Omental fat pad (tissue), 3 donors: ENCODE measurements at regions not wholly inside any gene's neighbourhood (a gene's known extent, or its start where the extent isn't known, plus 50 kb on each side); places are given as distances from the start of the nearest gene placed in this dataset.

Experiments
- ATAC-seq: fragments of 150-250 bp; one replicate; pipeline ENCODE4 v1.9.1; 2016; ENCODE audit warnings: mild to moderate bottlenecking, moderate library complexity; ENCODE audit not compliant: low FRiP score
- DNase-seq: peaks from one replicate; pipeline ENCODE4 v3.0.0-alpha.2; 2019; ENCODE audit warnings: low spot score
- TF ChIP-seq, protein P1 (sequence below), 3 donors: fragments of 450-650 bp; IDR thresholded peaks; one replicate each; pipeline ENCODE4 v1.5.1; 2016 to 2017; ENCODE audit warnings: antibody characterized with exemption in 3 of 3, mild to moderate bottlenecking in 3 of 3, moderate library complexity in 2 of 3

GRCh38 chr4:110702326-110702725 is 79.4 kb upstream of the PITX2 start:
- ATAC-seq = no peak
- TF ChIP-seq, protein P1, sequence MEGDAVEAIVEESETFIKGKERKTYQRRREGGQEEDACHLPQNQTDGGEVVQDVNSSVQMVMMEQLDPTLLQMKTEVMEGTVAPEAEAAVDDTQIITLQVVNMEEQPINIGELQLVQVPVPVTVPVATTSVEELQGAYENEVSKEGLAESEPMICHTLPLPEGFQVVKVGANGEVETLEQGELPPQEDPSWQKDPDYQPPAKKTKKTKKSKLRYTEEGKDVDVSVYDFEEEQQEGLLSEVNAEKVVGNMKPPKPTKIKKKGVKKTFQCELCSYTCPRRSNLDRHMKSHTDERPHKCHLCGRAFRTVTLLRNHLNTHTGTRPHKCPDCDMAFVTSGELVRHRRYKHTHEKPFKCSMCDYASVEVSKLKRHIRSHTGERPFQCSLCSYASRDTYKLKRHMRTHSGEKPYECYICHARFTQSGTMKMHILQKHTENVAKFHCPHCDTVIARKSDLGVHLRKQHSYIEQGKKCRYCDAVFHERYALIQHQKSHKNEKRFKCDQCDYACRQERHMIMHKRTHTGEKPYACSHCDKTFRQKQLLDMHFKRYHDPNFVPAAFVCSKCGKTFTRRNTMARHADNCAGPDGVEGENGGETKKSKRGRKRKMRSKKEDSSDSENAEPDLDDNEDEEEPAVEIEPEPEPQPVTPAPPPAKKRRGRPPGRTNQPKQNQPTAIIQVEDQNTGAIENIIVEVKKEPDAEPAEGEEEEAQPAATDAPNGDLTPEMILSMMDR (IDR thresholded peaks at IDR 0.05) = no peak

DNA sequence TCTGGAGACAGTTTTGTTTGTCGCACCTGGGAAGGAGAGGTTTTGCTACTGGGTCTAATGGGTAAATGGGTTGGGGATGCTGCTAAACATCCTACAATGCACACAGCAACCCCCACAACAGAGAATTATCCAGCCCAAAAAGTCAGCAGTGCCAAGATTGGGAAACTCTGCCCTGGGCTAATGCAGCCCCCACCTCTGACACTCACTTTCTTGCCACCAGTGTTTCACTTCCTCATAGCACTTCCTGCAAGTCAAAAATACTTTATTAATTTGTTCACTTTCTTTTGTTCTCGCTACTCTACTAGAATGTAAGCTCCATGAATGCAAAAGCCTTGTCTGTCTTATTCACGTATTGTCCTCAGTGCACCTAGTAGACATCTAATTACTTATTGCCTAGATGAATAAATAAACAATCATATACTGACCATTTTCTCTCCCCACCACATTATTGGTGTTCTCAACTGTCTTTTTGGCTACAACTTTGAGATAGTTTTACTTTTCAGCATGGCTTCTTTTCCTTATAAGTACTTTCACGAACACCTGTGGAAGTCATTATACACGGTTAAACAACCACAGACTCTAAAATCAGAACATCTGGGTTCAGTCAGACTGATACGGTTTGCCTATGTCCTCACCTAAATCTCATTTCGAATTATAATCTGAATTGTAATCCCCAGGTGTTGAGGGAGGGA is 82.0 kb upstream of the PITX2 start:
- DNase-seq (no peak), ATAC-seq (no peak)
- TF ChIP-seq, protein P1 (IDR thresholded peaks at IDR 0.05) = no peak

More at GRCh38 chr4:110702326-110702725, 79.4 kb upstream of the PITX2 start:
- DNase-seq = no peak

DNA sequence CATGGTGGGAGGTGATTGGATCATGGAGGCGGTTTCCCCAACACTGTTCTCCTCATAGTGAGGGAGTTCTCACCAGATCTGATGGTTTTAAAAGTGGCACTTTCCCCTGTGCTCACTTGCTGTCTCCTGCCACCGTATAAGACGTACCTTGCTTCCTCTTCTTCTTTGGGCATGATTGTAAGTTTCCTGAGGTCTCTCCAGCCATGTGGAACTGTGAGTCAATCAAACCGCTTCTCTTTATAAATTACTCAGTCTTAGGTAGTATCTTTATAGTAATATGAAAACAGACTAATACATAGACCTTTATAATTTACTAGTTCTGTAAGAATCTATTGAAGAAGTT is 82.5 kb upstream of the PITX2 start:
- TF ChIP-seq, protein P1 (IDR thresholded peaks at IDR 0.05) = no peak
- no peak for DNase-seq
- no peak for ATAC-seq

GRCh38 chr4:110710070-110710469 is 87.2 kb upstream of the PITX2 start:
- ATAC-seq (no peak), DNase-seq (no peak)
- TF ChIP-seq, protein P1 (IDR thresholded peaks at IDR 0.05) = no peak

DNA sequence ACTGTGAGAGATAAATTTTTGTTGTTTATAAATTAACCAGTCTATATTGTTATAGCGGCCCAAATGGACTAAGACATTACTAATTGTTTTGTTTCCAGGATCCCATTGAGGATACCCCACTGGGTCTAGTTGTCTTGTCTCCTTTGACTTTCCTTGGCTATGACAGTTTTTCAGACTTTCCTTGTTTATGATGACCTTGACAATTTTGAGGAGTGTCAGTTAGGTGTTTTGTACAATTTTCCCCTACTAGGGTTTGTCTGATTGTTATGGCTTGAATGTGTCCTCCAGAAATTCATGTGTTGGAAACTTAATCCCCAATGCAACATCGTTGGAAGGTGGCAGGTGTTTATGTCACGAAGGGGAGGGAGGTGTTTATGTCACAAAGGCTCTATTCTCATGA is 89.6 kb upstream of the PITX2 start:
- no peak for ATAC-seq

DNA sequence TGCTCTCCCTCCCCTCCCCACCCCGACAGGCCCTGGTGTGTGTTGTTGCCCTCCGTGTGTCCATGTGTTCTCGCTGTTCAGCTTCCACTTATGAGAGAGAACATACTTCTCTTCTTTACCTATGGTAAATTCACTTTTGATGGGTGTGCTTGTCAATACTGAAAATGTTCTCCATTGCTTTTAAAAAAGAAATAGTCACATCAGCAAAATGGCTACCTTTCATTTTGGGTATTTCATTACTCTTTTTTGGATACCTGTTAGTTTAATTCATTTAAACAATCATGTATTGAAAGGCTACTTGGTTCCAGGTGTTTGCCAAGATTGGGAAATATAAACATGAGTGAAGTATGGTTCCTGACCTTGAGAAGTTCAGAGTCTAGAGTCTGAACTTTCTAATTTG is 107.4 kb upstream of the PITX2 start:
- ATAC-seq (no peak), DNase-seq (no peak)
- TF ChIP-seq, protein P1 (IDR thresholded peaks at IDR 0.05) = no peak

More for the DNA sequence above, 89.6 kb upstream of the PITX2 start:
- no peak for DNase-seq
- TF ChIP-seq, protein P1 (IDR thresholded peaks at IDR 0.05) = no peak

- DNase-seq = no peak
- no peak for ATAC-seq
- TF ChIP-seq, protein P1 (IDR thresholded peaks at IDR 0.05) = no peak
Observed at GRCh38 chr4:110733901-110734300, 111.0 kb upstream of the PITX2 start.
